PC-3 (cell line): ENCODE measurements at regions not wholly inside any gene's neighbourhood (a gene's known extent, or its start where the extent isn't known, plus 50 kb on each side); places are given as distances from the start of the nearest gene placed in this dataset.

Source experiments
- ATAC-seq: fragments of 200-7000 bp; cut with Tn5 transposase; 2 replicates; pipeline ENCODE4 v1.9.1; 2020; ENCODE audit warnings: mild to moderate bottlenecking, moderate library complexity
- BruUV-seq: library from RNA; stranded (reverse); fragments of 400-500 nt; replicated peaks from 2 replicates; lab custom pipeline; 2021; lab: Mats Ljungman, UMichigan
- CTCF ChIA-PET: fragments of 300-600 bp; sonication (Branson Sonifier 250); formaldehyde crosslinking; loops from one replicate; lab custom pipeline; 2022; ENCODE audit warnings: antibody characterized with exemption; lab: Charles Lee
- POLR2A ChIA-PET: fragments of 300-600 bp; sonication (Branson Sonifier 250); formaldehyde crosslinking; loops from one replicate; lab custom pipeline; 2022; ENCODE audit warnings: antibody characterized with exemption; ENCODE audit not compliant: unreplicated experiment; lab: Charles Lee
- DNase-seq: peaks from one replicate; pipeline ENCODE4 v3.0.0-alpha.2; 2015
- H2AFZ ChIP-seq: fragments of 300-600 bp; sonication (generic); 2 replicates; pipeline ENCODE4 v1.6.0; 2016; ENCODE audit warnings: antibody characterized with exemption, low read length
- H3F3A ChIP-seq: fragments of 300-600 bp; sonication (generic); one replicate; pipeline ENCODE4 v1.6.0; 2017; ENCODE audit warnings: antibody characterized with exemption, low read length, control low read depth, mild to moderate bottlenecking; ENCODE audit not compliant: unreplicated experiment
- H3K27ac ChIP-seq: fragments of 300-600 bp; sonication (generic); 2 replicates; pipeline ENCODE4 v1.5.1; 2016; ENCODE audit warnings: mild to moderate bottlenecking, low read length
- H3K27me3 ChIP-seq: fragments of 300-600 bp; sonication (generic); 2 replicates; pipeline ENCODE4 v1.6.1; 2016; ENCODE audit warnings: low read length, mixed read lengths
- H3K36me3 ChIP-seq: fragments of 300-600 bp; sonication (generic); 2 replicates; pipeline ENCODE4 v1.6.1; 2016; ENCODE audit warnings: low read depth, mixed run types, low read length, mixed read lengths
- H3K4me1 ChIP-seq: fragments of 300-600 bp; sonication (generic); 2 replicates; pipeline ENCODE4 v1.5.1; 2016; ENCODE audit warnings: low read length; ENCODE audit not compliant: insufficient read depth
- H3K4me2 ChIP-seq: fragments of 300-600 bp; sonication (generic); 2 replicates; pipeline ENCODE4 v1.6.0; 2016; ENCODE audit warnings: low read length
- H3K4me3 ChIP-seq: fragments of 300-600 bp; sonication (generic); 2 replicates; pipeline ENCODE4 v1.5.1; 2016; ENCODE audit warnings: mild to moderate bottlenecking, low read length, mixed read lengths
- H3K79me2 ChIP-seq: fragments of 300-600 bp; sonication (generic); 2 replicates; pipeline ENCODE4 v1.6.1; 2017; ENCODE audit warnings: low read length, mixed read lengths
- H3K9ac ChIP-seq: fragments of 300-600 bp; sonication (generic); 2 replicates; pipeline ENCODE4 v1.6.0; 2016; ENCODE audit warnings: mild to moderate bottlenecking, low read length
- H3K9me2 ChIP-seq: fragments of 300-600 bp; sonication (generic); replicated peaks from 2 replicates; pipeline ENCODE4 v1.6.1; 2016; ENCODE audit warnings: mixed run types, low read length, mixed read lengths
- H3K9me3 ChIP-seq: fragments of 300-600 bp; sonication (generic); 2 replicates; pipeline ENCODE4 v1.6.1; 2016; ENCODE audit warnings: low read length, mixed read lengths
- H4K20me1 ChIP-seq: fragments of 300-600 bp; sonication (generic); 2 replicates; pipeline ENCODE4 v1.6.1; 2016; ENCODE audit warnings: low read length, mixed read lengths
- EZH2 ChIP-seq: fragments of 300-600 bp; sonication (generic); IDR thresholded peaks from one replicate; pipeline ENCODE4 v1.6.1; 2017; ENCODE audit warnings: antibody characterized with exemption, mild to moderate bottlenecking, low read length; ENCODE audit not compliant: unreplicated experiment
- EZH2phosphoT487 ChIP-seq: fragments of 300-600 bp; sonication (generic); IDR thresholded peaks from 2 replicates; pipeline ENCODE4 v1.6.1; 2018; ENCODE audit warnings: mild to moderate bottlenecking, antibody characterized with exemption, low read length, borderline replicate concordance
- intact Hi-C: fragments of 100-400 bp; cut with micrococcal nuclease; formaldehyde crosslinking; loops from 2 replicates; pipeline ENCODE4 v1.9.0; 2023
- TF ChIP-seq, protein P1 (sequence below): fragments of 300-600 bp; sonication (generic); conservative IDR thresholded peaks from 2 replicates; pipeline ENCODE4 v1.5.1; 2017; ENCODE audit warnings: antibody characterized with exemption, low read depth, mild to moderate bottlenecking, low read length

DNA sequence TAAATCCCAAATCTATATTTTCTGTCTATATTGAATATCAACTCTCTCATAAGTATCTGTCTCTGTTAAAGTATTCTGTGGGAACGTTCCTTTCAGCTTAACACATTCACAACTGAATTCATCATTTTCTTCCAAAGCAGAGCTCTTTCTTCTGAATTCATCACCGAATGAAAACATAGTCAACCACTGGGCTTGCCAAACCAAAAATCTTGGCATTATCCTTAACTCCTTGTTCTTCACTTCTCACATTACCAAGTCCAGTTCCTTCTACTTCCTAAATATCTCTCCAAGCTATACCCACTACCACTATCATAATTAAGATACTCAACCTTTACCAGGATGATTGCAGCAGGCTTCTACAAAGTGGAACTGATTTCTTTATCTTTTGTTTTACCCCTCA, 559.8 kb downstream of the MAT2B start:
- TF ChIP-seq EZH2 (no peak), EZH2phosphoT487 (no peak)
- TF ChIP-seq, protein P1, sequence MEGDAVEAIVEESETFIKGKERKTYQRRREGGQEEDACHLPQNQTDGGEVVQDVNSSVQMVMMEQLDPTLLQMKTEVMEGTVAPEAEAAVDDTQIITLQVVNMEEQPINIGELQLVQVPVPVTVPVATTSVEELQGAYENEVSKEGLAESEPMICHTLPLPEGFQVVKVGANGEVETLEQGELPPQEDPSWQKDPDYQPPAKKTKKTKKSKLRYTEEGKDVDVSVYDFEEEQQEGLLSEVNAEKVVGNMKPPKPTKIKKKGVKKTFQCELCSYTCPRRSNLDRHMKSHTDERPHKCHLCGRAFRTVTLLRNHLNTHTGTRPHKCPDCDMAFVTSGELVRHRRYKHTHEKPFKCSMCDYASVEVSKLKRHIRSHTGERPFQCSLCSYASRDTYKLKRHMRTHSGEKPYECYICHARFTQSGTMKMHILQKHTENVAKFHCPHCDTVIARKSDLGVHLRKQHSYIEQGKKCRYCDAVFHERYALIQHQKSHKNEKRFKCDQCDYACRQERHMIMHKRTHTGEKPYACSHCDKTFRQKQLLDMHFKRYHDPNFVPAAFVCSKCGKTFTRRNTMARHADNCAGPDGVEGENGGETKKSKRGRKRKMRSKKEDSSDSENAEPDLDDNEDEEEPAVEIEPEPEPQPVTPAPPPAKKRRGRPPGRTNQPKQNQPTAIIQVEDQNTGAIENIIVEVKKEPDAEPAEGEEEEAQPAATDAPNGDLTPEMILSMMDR, result no peak
- ChIA-PET CTCF (no interaction called here), POLR2A (no interaction called here)

DNA sequence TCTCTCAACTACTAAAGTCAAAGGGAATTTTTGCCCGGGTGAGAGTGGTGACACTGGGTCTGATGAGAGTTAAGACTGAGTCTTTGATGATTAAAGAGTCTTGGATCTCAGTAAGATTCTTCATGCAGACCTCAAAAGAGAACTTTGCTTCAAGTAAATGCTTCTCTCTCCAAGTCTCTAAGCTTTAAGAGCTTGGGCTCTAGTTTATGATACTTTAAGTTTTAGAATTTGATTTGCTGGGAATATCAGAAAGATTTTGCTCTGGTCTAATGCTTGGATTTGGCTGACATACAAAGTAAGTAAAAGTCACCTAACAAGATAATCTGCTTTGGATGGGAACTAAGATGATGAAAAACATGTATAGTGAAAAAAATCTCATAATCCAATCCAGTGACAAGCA, 566.3 kb downstream of the MAT2B start:
- ATAC-seq (no peak), DNase-seq (no peak)
- no peaks in the 10 kb centered on the region for H3K27me3 ChIP-seq
- no TSS peak for BruUV-seq
- POLR2A ChIA-PET, result no interaction called here
- no peak overlapping the region for H3K4me3 ChIP-seq
- H3K9me2 ChIP-seq, result no peaks in the 10 kb centered on the region
- no peaks in the 10 kb centered on the region for H3K4me1 ChIP-seq
- CTCF ChIA-PET, result no interaction called here
- H3K27ac ChIP-seq, result no peak overlapping the region
- H3K9ac ChIP-seq, result no peak overlapping the region
- H3F3A ChIP-seq, result no peaks in the 10 kb centered on the region
- H3K4me2 ChIP-seq, result no peak overlapping the region
- H4K20me1 ChIP-seq, result no peaks in the 10 kb centered on the region
- H3K36me3 ChIP-seq, result no peaks in the 10 kb centered on the region
- no peak overlapping the region for H2AFZ ChIP-seq
- H3K9me3 ChIP-seq, result no peaks in the 10 kb centered on the region
- intact Hi-C loops, result no loop called here
- H3K79me2 ChIP-seq, result no peaks in the 10 kb centered on the region
- TF ChIP-seq, protein P1, result no peak
- TF ChIP-seq EZH2 (no peak), EZH2phosphoT487 (no peak)

More for the DNA sequence above, 559.8 kb downstream of the MAT2B start:
- ATAC-seq (no peak), DNase-seq (no peak)
- H3K27me3 ChIP-seq, result no peaks in the 10 kb centered on the region
- H4K20me1 ChIP-seq, result no peaks in the 10 kb centered on the region
- H2AFZ ChIP-seq, result no peak overlapping the region
- no peaks in the 10 kb centered on the region for H3K79me2 ChIP-seq
- no peaks in the 10 kb centered on the region for H3K9me3 ChIP-seq
- H3F3A ChIP-seq, result no peaks in the 10 kb centered on the region
- H3K27ac ChIP-seq, result no peak overlapping the region
- H3K36me3 ChIP-seq, result no peaks in the 10 kb centered on the region
- H3K9me2 ChIP-seq, result no peaks in the 10 kb centered on the region
- no peak overlapping the region for H3K4me2 ChIP-seq
- no peaks in the 10 kb centered on the region for H3K4me1 ChIP-seq
- no TSS peak for BruUV-seq
- no peak overlapping the region for H3K4me3 ChIP-seq
- intact Hi-C loops, result no loop called here
- H3K9ac ChIP-seq, result no peak overlapping the region

- CTCF ChIA-PET, result no interaction called here
- intact Hi-C loops, result no loop called here
- Histone ChIP-seq H3K4me3 (no peak overlapping the region), H3K4me2 (no peak overlapping the region), H3K27me3 (no peaks in the 10 kb centered on the region), H3K4me1 (no peaks in the 10 kb centered on the region), H3K27ac (no peak overlapping the region), H3K9me2 (no peaks in the 10 kb centered on the region), H3F3A (no peaks in the 10 kb centered on the region), H3K9ac (no peak overlapping the region), H4K20me1 (no peaks in the 10 kb centered on the region), H2AFZ (no peak overlapping the region), H3K79me2 (no peaks in the 10 kb centered on the region), H3K9me3 (no peaks in the 10 kb centered on the region), H3K36me3 (no peaks in the 10 kb centered on the region)
- POLR2A ChIA-PET, result no interaction called here
- no TSS peak for BruUV-seq
- TF ChIP-seq, protein P1, result no peak
- TF ChIP-seq EZH2phosphoT487 (no peak), EZH2 (no peak)
- DNase-seq, result no peak
- ATAC-seq, result no peak
Measured at GRCh38 chr5:164073081-164073480, 567.7 kb downstream of the MAT2B start.
